ENCODE measurements at regions not wholly inside any gene's neighbourhood (a gene's known extent, or its start where the extent isn't known, plus 50 kb on each side); places are given as distances from the start of the nearest gene placed in this dataset.
A peak's percentile ranks its signal among the peaks of the same experiment; 100 is the strongest.

DNA sequence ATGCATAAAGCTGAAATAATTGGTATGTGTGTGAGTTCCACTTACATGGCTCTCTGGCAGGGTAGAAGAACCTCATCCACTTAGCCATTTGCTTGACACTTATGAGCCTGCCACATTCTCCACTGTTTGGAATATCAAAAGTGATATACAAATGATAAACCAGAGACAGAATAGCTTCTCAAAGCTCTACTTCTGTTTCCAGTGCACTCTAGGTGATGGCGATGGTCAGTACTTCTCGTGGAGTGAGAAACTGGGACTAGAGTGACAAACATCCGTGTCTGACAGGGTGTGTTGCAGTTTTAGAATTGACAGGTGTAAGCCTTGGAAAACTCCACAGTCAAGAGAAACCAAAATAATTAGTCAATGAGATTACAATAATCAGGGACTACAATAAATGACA, 935.8 kb upstream of the TYRP1 start:
- ATAC-seq (peak; percentile 59 to 73), DNase-seq (no peak)
- intact Hi-C loops (cut with DNase I), result no loop called here

DNA sequence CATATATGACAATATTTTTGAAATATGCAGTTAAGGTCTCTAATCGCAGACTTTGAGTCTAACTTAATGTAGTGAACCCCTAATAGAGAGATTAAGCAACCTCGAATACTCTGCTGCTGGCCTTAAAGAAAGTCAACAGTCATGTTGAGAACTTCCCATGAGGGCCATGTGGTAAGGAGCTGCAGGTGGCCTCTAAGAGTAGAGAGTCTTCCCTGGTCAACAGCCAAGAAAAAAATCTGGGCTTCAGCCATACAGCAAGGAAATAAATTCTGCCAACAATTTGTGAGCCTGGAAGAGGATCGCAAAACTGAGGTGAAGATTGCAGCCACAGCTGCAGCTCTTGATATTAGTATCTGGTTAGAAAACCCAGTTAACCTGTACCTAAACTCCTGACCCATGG, 935.2 kb upstream of the TYRP1 start:
- intact Hi-C loops (cut with DNase I), result no loop called here
- DNase-seq, result no peak
- peak; percentile 19 to 49 for ATAC-seq

DNA sequence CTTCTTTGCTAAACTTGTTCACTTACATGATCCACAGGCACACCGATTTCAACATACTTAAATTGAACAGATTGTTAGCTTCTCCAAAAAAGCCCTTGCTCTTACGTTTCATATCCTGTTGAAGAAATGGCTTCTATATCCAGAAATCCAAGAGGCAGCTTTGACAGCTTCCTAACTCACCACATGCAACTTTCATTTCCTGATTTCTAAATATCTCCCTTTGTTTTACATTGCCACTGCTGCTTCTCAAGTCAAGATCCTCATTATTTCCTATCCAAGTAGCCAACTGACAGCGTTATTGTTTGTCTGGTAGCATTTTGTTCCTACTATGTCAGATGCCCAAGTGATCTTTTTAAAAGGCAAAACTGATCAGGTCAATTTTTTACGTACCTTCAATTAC, 913.2 kb upstream of the TYRP1 start:
- intact Hi-C loops (cut with DNase I), result no loop called here
- no peak for ATAC-seq

DNA sequence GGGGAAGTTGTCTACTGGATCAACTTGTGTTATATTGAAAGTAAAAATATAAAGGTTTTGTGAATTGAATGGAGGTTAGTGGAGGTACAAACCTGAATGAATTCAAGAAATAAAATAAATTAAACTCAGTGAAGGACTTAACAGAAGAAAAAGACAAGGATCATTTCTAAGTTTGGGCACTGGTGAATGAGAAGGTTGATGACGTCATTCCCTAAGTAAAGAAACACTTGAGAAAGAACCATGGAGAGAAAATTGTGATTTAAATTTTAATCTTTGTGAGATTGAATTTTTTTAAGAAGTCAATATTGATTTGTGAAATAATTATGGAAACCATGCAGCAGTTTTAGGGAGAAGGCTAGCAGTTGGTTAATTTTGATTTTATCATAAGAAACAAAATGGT, 900.3 kb upstream of the TYRP1 start:
- DNase-seq (no peak), ATAC-seq (no peak)
- intact Hi-C loops (cut with DNase I), result no loop called here

More for the DNA sequence above, 913.2 kb upstream of the TYRP1 start:
- DNase-seq, result no peak

DNA sequence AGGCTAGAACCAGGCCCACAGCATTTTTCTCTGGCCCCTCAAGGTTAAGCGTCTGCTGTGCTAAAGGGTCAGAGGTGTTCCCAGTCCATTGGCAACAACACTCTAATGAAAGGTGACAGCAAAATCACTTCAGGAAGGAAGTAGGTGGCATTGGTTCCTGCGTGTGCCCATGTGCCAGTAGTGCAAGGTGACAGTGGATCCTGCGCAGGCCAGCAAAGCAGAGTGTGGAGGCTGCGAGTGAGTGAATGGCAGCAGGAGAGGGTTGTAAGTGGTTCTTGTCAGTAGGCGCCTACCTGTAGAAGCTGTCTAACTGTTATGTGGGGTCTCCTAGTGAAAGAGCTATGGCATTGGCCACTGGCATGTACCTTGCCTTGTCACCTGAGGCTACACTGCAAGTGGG, 898.2 kb upstream of the TYRP1 start:
- DNase-seq (peak; percentile 27), ATAC-seq (peak; percentile 47 to 79)
- intact Hi-C loops (cut with DNase I), result no loop called here

DNA sequence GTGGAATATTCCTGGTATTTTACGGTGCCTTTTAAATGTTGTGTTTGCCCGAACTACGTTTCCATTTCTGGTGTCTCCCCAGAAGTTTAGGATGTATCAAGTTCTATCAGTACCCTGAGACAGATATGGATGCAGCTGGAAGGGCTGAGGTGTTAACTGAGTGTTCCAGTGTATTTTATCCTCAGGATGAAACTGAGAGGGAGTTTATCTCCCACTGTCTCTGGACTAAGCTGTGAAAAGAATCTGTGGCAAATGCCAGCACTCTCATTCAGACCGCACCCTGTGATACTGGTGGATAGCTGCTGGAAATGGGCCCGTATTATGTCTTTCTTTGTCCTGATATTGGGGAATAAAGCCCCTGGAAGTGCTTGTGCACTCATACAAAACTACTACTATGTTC, 887.2 kb upstream of the TYRP1 start:
- intact Hi-C loops (cut with DNase I), result no loop called here
- DNase-seq, result peak; percentile 24
- ATAC-seq, result peak; percentile 98 to 99

DNA sequence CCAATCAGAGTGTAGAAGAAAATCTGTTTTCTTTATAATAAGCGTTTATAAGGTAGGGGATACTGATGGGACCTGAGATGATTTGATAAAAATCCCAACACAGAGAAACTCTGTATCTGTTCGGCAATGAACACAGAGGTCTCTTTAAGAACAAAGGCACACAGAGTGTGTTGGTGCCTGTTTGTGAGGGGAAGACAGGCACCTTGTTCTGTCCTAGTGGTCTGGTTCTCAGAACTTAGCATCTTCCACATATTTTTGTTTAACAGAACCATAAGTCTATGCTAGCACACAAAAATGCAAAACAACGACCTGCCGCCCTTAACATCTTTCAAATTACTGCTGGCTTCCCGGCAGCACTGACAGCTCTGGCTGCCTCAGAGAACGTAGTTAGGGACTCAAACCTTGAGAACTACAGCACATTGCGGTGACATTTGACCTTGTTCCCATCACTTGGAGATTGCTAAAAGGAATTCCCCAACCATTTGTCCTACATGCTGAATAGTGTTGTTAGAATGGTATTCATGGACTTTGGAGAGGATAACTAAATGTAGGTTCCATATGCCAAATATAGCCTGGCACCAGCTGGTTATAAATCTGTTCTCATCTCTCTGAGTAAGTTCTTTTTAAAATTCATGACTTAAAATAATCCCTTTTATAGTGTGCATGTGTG, 871.7 kb upstream of the TYRP1 start:
- DNase-seq, result no peak
- peak; percentile 26 to 72 for ATAC-seq
- intact Hi-C loops (cut with DNase I), result no loop called here

DNA sequence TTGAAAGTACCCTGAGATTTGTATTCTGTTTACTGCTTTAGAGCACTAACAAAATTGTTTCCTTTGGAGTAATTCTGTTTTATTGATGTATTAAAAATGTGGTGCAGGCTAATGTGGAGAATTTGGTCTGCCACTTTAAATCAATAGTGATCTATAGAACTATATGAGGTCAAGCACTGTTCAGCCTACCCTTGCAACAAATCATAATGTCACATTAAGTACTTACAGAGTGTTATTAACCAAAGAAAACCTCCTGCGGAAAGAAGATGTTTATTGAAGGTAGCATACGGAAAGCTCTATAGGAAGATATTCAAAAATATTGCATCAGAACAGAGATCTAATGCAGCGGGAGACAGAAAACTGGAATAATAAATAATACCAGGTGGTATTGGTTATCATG, 865.0 kb upstream of the TYRP1 start:
- no peak for DNase-seq
- no peak for ATAC-seq
- intact Hi-C loops (cut with DNase I), result no loop called here

DNA sequence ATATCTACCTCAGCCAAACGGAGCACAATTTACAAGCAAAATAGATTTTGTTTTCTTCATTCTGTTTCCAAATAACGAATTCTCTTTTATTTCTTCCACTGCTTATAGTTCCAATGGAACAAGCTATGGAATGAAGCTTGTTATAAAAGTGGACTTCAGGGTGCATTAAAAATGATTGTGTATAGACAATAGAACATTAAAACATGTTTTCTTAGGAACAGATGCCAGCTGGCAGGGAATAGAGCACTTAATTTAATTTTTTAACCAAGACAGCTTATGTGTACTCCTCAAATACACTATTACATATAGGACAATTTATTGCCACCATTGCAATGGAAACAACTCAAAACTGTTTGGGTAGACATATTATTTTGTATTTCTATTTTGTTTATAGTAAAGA, 860.1 kb upstream of the TYRP1 start:
- DNase-seq, result no peak
- intact Hi-C loops (cut with DNase I), result no loop called here
- ATAC-seq, result no peak

DNA sequence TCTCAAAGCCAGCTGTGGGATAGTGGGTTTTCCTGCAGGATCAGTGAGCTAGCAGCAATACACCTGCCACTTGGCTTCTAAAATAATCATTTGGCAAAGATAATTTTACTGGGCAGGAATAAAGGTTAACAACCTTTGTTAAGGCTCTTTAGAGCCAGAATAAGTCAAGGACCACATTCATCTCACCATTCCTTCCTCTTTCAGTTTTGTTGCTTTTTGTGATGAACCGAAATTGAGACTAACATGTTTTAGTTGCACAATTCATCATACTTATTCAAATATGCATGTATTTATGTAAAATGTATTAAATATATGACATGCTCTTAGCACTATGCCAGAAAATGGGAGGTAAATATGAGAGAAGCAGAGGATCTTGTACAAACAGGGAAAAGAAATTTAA, 824.4 kb upstream of the TYRP1 start:
- ATAC-seq (no peak), DNase-seq (no peak)
- intact Hi-C loops (cut with DNase I), result no loop called here

DNA sequence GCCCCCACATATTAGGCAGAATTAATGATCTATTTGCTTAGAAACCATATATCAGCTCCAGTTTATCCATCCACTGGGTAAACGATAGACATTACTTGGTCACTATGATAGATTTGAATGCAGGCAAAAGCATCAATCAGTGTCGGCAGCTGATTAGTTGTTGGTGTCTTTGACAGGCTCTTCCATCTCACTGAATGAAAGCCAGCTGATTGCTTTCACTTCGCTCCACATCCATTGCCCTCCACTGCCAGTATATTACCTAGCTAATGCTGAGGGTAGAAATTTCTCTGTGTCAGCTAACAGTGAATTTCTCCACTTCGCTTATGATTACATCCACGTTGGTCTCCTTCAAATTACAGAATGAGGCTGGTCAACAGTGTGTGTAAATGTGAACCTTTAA, 821.3 kb upstream of the TYRP1 start:
- DNase-seq (no peak), ATAC-seq (no peak)
- intact Hi-C loops (cut with DNase I), result no loop called here

DNA sequence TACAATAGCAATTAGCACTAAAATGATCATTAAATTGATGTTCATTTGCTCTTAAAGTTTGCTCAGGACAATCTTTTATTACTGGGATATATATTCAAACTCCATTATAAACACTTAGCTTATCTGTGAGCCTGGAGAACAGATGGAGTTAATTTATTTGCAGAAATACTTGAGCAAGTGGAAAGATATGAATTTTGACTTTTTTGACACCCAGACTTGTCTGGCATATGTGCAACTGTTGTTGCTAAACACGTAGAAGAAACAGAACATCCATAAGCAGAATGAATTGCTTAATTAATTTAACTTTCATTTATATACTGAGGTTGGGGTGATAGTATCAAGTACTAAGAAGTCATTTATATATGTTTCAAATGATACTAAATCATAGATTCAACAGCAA, 820.7 kb upstream of the TYRP1 start:
- intact Hi-C loops (cut with DNase I), result no loop called here
- DNase-seq, result no peak
- ATAC-seq, result no peak

DNA sequence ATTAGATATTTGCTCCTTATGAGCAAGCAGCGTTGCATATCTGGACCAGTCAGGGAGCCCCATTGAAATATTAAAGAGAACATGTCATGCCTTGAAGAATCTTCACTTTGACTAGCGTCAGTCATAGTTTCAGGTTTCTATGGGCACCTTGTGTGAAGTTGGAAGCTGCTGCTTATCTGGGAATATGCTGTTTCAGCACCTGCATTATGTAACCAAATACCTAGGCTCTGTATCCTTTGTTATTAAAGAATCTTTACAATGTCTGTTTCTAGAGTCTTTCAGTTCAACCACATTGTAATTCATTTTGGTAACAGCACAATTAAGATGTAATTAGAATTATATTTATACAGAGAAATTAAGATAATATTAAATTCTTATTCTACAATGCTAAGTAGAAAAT, 818.8 kb upstream of the TYRP1 start:
- ATAC-seq, result no peak
- intact Hi-C loops (cut with DNase I), result no loop called here
- no peak for DNase-seq

DNA sequence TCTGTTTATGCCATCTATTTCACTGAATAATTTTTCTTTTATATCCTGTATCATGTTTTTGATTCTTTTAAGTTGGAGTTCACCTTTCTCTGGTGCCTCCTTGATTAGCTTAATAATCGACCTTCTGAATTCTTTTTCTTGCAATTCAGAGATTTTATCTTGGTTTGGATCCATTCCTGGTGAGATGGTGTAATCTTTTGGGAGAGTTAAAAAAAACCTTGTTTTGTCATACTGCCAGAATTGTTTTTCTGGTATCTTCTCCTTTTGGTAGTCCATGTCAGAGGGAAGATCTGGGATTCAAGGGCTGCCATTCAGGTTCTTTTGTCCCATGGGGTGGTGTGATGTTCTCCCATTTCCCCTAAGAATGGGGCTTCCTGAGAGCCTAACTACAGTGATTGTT, 800.8 kb upstream of the TYRP1 start:
- no peak for DNase-seq
- intact Hi-C loops (cut with DNase I), result no loop called here
- ATAC-seq, result no peak

DNA sequence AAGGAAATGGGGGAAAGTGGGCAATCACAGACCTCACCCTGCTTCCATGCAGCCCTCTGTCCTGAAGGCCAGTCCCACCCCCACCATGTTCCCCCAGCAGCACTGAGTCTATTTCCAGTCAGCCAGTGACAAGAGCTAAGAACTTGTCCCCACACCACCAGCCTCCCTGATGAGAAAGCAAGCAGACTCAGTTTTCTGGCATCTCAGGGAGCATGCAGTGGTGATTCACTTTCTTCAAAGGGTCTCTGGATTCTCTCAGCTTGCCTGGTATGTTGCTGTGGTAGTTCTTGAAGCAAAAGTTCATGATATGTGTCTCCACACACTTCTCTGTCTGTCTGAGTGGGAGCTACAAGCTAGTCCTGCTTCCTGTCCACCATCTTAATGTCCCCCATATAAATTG, 799.9 kb upstream of the TYRP1 start:
- intact Hi-C loops (cut with DNase I), result no loop called here

DNA sequence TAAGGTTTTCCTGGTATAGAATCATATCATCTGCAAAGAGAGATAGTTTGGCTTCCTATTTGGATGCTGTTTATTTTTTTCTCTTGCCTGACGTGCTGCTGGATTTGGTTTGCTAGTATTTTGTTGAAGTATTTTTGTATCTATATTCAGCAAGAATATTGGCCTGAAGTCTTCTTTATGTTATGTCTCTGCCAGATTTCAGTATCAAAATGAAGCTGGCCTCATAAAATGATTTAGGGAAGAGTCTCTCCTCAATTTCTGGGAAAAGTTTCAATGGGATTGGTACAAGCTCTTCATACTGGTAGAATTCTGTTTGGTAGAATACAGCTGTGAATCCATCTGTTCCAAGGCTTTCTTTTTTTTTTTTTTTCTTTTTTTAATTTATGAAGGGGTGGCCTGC, 799.0 kb upstream of the TYRP1 start:
- no peak for ATAC-seq
- intact Hi-C loops (cut with DNase I), result no loop called here
- no peak for DNase-seq

More for the DNA sequence above, 799.9 kb upstream of the TYRP1 start:
- no peak for ATAC-seq
- DNase-seq, result no peak

DNA sequence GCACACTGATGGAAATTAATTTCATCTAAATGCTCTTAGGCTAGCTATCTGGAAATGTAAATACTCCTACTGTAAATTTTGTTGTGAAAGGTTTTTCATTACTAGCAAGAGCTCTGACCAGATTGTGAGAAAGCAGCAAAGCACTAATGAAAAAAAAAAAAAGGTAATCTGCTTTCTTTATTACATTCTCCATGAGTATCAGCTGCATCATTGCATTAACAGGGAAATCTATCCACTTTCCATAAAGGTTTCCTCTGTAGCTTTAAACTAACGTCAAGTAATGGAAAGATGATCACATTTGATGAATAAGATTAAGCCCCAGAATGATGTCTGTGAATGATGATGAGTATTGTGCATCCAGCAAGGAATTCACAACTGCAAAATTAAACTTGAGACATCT, 790.6 kb upstream of the TYRP1 start:
- DNase-seq (no peak), ATAC-seq (no peak)
- intact Hi-C loops (cut with DNase I), result no loop called here

DNA sequence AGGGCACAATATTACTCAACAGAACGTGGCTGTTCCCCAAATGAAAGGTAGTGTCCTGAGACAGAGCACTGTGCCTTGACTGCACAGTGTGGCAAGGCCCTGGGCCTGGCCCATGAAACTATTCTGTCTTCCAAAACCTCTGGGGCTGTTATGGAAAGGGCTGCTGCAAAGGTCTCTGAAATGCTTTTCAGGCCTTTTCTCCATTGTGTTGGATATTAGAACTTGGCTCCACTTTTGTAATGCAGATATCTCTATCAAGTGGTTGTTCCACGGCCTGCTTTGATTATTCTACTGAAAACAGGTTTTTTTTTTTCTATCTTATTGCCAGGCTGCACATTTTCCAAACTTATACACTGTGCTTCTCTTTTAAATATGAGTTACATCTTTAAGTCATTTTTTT, 777.5 kb upstream of the TYRP1 start:
- ATAC-seq (no peak), DNase-seq (no peak)
- intact Hi-C loops (cut with DNase I), result no loop called here

DNA sequence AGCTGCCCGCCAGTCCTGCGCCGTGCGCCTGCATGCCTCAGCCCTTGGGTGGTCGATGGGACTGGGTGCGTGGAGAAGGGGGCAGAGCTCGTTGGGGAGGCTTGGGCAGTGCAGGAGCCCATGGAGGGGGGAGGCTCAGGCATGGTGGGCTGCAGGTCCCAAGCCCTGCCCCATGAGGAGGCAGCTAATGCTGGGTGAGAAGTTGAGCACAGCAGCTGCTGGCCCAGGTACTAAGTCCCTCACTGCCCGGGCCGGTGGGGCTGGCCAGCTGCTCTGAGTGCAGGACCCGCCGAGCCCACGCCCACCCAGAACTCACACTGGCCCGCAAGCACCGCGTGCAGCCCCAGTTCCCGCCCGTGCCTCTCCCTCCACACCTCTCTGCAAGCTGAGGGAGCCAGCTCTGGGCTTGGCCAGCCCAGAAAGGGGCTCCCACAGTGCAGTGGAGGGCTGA, 764.3 kb upstream of the TYRP1 start:
- DNase-seq (no peak), ATAC-seq (no peak)
- intact Hi-C loops (cut with DNase I), result no loop called here

DNA sequence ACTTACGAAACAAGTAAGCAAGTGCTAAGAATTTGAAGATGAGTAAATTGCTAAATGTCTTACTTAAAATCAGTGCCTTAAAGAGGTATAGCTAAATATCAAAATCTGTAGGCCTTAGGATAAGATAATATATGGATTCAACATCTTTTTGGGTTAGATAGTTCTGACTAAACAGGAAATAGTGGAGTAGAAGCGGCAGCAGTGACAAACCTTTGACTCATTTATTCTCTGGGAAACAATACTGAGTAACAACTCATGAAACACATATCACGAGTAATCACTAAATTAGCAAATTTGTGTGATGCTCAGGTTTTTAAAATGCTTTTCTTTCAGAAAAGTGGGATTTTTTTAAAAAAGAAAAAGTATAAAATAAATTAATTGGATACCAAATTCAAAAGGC, 762.1 kb upstream of the TYRP1 start:
- no peak for DNase-seq
- no peak for ATAC-seq
- intact Hi-C loops (cut with DNase I), result no loop called here

DNA sequence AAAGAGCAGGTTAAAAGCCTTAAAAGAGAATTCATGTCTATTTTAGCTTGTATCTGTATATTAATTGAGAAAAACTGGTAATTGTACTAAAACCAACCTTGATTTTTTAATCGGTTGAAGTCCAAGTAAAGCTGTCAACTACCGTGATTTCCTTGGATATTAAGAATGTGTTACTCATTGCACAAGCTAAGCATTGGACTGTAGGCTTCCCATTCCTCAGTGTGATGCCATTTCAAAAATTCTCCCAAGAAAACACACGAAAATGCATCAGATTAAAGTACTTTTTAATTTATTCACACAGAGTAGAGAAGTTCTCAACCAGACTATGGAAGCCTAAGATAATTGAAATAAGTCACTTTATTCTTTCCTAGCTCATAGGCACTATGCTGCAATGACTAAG, 761.4 kb upstream of the TYRP1 start:
- DNase-seq, result no peak
- ATAC-seq, result no peak
- intact Hi-C loops (cut with DNase I), result no loop called here

DNA sequence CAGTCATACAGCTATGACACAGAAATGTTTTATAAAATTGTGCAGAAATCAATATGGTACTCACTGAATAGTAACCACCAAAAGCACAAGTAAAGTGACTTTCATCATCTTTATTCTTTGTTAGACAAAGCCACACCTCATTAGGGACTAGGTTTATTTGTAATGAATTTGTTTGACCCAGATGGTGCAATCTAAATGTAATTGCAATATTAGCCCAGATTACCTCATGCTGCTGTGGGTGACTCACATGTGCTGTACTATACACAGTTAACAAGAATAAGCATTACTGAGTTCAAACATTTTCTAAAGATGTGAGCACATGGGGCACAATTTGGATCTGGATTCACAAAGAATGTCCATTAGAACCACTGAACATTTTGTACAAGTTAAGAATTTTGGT, 759.3 kb upstream of the TYRP1 start:
- DNase-seq (no peak), ATAC-seq (no peak)
- intact Hi-C loops (cut with DNase I), result no loop called here
